Dendritic cell treated with granulocyte-macrophage colony-stimulating factor and Interleukin-4, amounts not matched to agents 40 ng/mL and 50 ng/mL, for 4 days (primary cell): ENCODE measurements at regions not wholly inside any gene's neighbourhood (a gene's known extent, or its start where the extent isn't known, plus 50 kb on each side); places are given as distances from the start of the nearest gene placed in this dataset.

Experiments used
- H3K27ac Mint-ChIP-seq: one replicate; pipeline ENCODE4 v1.8.0; 2022; ENCODE audit warnings: mild to moderate bottlenecking, mixed read lengths
- H3K27me3 Mint-ChIP-seq: one replicate; pipeline ENCODE4 v1.8.0; 2022; ENCODE audit warnings: mild to moderate bottlenecking, mixed read lengths
- H3K36me3 Mint-ChIP-seq: one replicate; pipeline ENCODE4 v1.8.0; 2022; ENCODE audit warnings: low read depth, mixed read lengths
- H3K4me1 Mint-ChIP-seq: one replicate; pipeline ENCODE4 v1.8.0; 2022; ENCODE audit warnings: low read depth, mixed read lengths
- H3K4me3 Mint-ChIP-seq: one replicate; pipeline ENCODE4 v1.8.0; 2022; ENCODE audit warnings: mild to moderate bottlenecking, moderate library complexity, mixed read lengths
- H3K9me3 Mint-ChIP-seq: one replicate; pipeline ENCODE4 v1.8.0; 2022; ENCODE audit warnings: mixed read lengths
- intact Hi-C: fragments of 100-400 bp; cut with micrococcal nuclease; formaldehyde crosslinking; loops from one replicate; pipeline ENCODE4 v1.15.0; 2022

DNA sequence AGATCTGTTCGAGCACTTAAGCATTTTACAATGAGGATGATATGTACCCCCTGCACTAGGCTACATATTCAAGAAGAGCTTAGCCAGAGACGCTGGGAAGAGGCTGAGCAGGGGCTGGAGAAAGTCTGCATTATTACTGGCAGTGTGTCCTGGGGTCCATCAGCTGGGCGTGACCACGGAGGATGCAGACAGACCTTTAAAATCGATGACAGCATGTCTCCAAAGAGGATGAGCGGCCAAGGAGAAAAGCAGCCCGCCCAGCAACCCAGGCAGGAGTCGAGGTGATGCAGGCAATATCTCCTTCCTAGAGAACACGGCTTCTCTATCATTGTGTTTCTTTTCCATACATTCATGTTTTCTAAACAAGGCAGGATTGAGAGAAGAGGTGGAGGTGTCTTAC is 300.7 kb downstream of the USP46 start:
- no peak overlapping the region for H3K4me3 Mint-ChIP-seq
- no peaks in the 10 kb centered on the region for H3K27me3 Mint-ChIP-seq
- H3K27ac Mint-ChIP-seq = no peak overlapping the region
- H3K9me3 Mint-ChIP-seq = no peaks in the 10 kb centered on the region
- no peaks in the 10 kb centered on the region for H3K4me1 Mint-ChIP-seq
- no peaks in the 10 kb centered on the region for H3K36me3 Mint-ChIP-seq
- intact Hi-C loops = no loop called here

GRCh38 chr4:52358883-52359321 is 300.2 kb downstream of the USP46 start:
- Mint-ChIP-seq H3K9me3 (no peaks in the 10 kb centered on the region), H3K27me3 (no peaks in the 10 kb centered on the region), H3K36me3 (no peaks in the 10 kb centered on the region), H3K27ac (no peak overlapping the region), H3K4me3 (no peak overlapping the region), H3K4me1 (no peaks in the 10 kb centered on the region)
- intact Hi-C loops = no loop called here

DNA sequence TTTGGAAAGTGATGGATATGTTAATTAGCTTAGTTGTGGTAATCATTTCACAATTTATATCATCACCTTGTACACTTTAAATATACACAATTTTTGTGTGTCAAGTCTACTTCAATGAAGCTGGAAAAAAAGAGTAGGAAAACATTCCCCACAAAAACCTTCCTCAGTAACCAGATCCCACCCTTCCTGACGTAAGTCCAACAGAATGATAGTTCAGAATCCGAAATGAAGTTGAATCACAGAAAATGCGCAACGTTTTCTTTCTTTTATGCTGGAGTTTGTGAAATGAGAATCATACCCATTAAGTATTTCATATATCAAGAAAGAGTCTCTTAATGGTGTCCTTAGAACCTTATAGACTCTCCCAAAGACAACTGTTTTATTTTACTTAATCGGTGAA is 292.9 kb downstream of the USP46 start:
- intact Hi-C loops = no loop called here
- Mint-ChIP-seq H3K27ac (no peak overlapping the region), H3K27me3 (no peaks in the 10 kb centered on the region), H3K36me3 (no peaks in the 10 kb centered on the region), H3K4me3 (no peak overlapping the region), H3K9me3 (no peaks in the 10 kb centered on the region), H3K4me1 (no peaks in the 10 kb centered on the region)

- H3K4me3 Mint-ChIP-seq = no peak overlapping the region
- no peaks in the 10 kb centered on the region for H3K27me3 Mint-ChIP-seq
- no peaks in the 10 kb centered on the region for H3K36me3 Mint-ChIP-seq
- no peaks in the 10 kb centered on the region for H3K4me1 Mint-ChIP-seq
- no peaks in the 10 kb centered on the region for H3K9me3 Mint-ChIP-seq
- intact Hi-C loops = no loop called here
- H3K27ac Mint-ChIP-seq = no peak overlapping the region
Observed at GRCh38 chr4:52366621-52367020, 292.5 kb downstream of the USP46 start.

DNA sequence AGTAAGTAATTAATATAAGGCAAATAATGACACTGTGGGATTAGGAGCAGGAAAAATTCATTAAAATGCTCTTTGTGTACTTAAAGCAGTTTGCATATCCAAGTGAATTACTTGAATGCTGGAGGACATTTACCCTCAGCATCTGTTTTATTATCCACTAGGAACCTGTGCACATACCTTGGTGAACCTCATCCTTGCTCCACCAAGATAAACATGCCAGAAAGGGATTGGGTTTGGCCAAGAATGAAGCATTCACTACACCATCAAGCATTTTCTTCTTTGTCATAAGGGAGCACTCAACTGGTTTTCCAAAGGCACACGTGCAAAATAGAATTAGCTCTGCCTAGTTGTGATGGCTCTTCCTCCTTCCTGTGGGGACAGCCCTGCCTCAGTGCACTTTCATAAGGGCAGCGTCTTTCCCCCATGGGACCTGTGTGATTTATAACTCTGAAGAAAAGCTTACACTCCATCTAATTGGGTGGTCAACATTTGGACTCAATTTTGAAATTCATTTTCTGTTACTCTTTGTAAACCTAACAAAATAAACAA is 291.7 kb downstream of the USP46 start:
- H3K9me3 Mint-ChIP-seq = no peaks in the 10 kb centered on the region
- no peaks in the 10 kb centered on the region for H3K4me1 Mint-ChIP-seq
- no peaks in the 10 kb centered on the region for H3K36me3 Mint-ChIP-seq
- intact Hi-C loops = no loop called here
- H3K27ac Mint-ChIP-seq = no peak overlapping the region
- no peaks in the 10 kb centered on the region for H3K27me3 Mint-ChIP-seq
- H3K4me3 Mint-ChIP-seq = no peak overlapping the region

- Mint-ChIP-seq H3K9me3 (no peaks in the 10 kb centered on the region), H3K4me1 (no peaks in the 10 kb centered on the region), H3K36me3 (no peaks in the 10 kb centered on the region), H3K27me3 (no peaks in the 10 kb centered on the region), H3K27ac (no peak overlapping the region), H3K4me3 (no peak overlapping the region)
- intact Hi-C loops = no loop called here
Observed at GRCh38 chr4:52368895-52369294, 290.2 kb downstream of the USP46 start.

DNA sequence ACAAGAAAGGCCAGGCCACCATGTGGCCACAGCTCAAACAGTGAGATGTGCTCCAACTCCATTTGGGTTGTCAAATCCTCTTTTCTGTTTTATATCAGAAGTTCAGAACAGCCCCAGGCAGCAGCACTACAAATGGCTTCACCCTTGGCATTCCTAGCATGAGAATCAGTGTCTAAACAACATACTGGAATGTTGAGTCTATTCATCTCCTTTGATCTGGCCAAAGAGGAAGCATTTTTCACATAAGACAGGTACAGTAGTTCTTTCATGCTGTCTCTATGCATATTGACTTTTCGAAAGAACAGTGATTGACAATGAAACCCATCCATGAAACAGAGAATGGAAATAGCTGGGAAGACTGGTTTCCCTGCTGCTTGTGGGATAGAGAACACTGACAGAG is 289.5 kb downstream of the USP46 start:
- no peaks in the 10 kb centered on the region for H3K36me3 Mint-ChIP-seq
- no peak overlapping the region for H3K27ac Mint-ChIP-seq
- no peaks in the 10 kb centered on the region for H3K9me3 Mint-ChIP-seq
- no peaks in the 10 kb centered on the region for H3K27me3 Mint-ChIP-seq
- intact Hi-C loops = no loop called here
- H3K4me1 Mint-ChIP-seq = no peaks in the 10 kb centered on the region
- H3K4me3 Mint-ChIP-seq = no peak overlapping the region

- H3K4me1 Mint-ChIP-seq = no peaks in the 10 kb centered on the region
- no peaks in the 10 kb centered on the region for H3K36me3 Mint-ChIP-seq
- intact Hi-C loops = no loop called here
- H3K27ac Mint-ChIP-seq = no peak overlapping the region
- no peaks in the 10 kb centered on the region for H3K27me3 Mint-ChIP-seq
- no peaks in the 10 kb centered on the region for H3K9me3 Mint-ChIP-seq
- no peak overlapping the region for H3K4me3 Mint-ChIP-seq
Observed at GRCh38 chr4:52370576-52370975, 288.5 kb downstream of the USP46 start.

DNA sequence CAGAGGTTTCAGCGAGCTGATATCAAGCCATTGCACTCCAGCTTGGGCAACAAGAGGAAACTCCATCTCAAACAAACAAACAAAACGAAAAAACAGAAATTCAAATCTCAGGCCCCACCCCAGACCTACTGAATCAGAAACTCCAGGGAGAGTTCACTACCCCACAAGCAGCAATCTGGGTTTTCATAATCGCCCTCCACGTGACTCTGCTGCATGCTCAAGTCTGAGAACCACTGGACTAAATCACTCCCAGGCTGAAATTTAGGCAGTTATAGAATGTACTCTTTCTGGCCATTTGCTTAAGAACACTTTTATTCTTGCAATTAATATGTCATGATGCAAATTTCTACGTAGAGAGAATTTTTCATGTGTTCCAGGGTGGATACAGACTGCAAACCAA is 287.3 kb downstream of the USP46 start:
- H3K9me3 Mint-ChIP-seq = no peaks in the 10 kb centered on the region
- intact Hi-C loops = no loop called here
- H3K4me3 Mint-ChIP-seq = no peak overlapping the region
- no peaks in the 10 kb centered on the region for H3K27me3 Mint-ChIP-seq
- no peak overlapping the region for H3K27ac Mint-ChIP-seq
- H3K36me3 Mint-ChIP-seq = no peaks in the 10 kb centered on the region
- H3K4me1 Mint-ChIP-seq = no peaks in the 10 kb centered on the region

DNA sequence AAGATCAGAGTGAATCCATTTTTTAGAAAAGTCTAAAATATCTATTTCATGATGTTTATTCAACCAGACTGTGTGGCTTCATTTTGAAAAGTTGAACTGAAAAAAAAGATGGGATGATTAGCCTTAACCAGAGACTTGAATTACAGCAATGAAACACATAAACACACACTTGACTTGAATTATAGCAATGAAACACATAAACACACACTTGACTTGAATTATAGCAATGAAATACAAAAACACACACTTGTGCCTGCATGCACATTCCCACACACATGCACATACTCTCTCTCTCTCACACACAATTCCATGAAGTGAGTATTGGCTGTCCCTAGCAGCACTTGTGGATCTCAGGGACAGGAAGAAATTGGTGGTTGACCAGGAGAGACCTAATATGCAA is 286.8 kb downstream of the USP46 start:
- no peak overlapping the region for H3K4me3 Mint-ChIP-seq
- H3K27me3 Mint-ChIP-seq = no peaks in the 10 kb centered on the region
- H3K9me3 Mint-ChIP-seq = no peaks in the 10 kb centered on the region
- H3K36me3 Mint-ChIP-seq = no peaks in the 10 kb centered on the region
- H3K4me1 Mint-ChIP-seq = no peaks in the 10 kb centered on the region
- no peak overlapping the region for H3K27ac Mint-ChIP-seq
- intact Hi-C loops = no loop called here

- H3K4me1 Mint-ChIP-seq = no peaks in the 10 kb centered on the region
- intact Hi-C loops = no loop called here
- H3K36me3 Mint-ChIP-seq = no peaks in the 10 kb centered on the region
- no peaks in the 10 kb centered on the region for H3K9me3 Mint-ChIP-seq
- H3K27ac Mint-ChIP-seq = no peak overlapping the region
- H3K27me3 Mint-ChIP-seq = no peaks in the 10 kb centered on the region
- H3K4me3 Mint-ChIP-seq = no peak overlapping the region
Observed at GRCh38 chr4:52372747-52373146, 286.4 kb downstream of the USP46 start.

DNA sequence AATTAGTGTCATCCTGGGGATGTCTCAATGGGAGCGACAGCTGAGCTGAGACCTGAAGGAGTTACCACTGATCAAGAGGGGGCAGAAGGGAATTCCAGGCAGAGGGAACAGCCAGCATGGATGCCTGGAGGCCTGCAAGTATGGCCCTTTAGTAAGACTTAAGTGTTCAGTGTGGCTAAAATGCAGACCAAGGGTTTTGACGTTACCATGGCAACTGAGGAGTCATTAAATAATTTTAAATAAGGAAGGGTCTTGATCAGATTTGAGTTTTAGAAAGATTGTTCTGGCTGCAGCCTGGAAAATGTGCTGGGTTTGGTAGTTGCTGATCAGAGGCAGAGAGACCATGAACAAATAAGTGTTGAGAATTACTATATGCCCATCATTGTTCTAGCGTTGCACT is 285.5 kb downstream of the USP46 start:
- Mint-ChIP-seq H3K4me1 (no peaks in the 10 kb centered on the region), H3K27ac (no peak overlapping the region), H3K27me3 (peaks cover 1% of the 10 kb centered on the region), H3K4me3 (no peak overlapping the region), H3K9me3 (no peaks in the 10 kb centered on the region), H3K36me3 (no peaks in the 10 kb centered on the region)
- intact Hi-C loops = no loop called here

DNA sequence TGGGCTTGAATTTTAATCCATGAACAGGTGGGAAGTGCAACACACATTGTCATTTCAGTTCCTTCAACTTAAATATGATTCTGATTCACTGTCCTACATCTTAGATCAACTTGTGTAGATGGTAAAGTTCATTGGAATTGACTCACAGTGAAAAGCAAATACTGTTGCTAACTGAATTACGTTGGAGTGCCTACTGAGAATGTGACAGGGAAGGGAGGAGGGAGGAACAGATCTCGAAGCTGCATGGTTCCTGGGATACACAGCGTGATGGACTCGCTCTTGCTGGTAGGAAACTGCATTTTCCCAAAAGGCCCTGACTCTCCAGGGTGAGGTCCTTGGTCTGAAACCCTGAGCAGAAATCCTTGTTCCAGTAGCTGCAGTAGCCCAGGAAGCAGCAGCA is 284.2 kb downstream of the USP46 start:
- H3K4me3 Mint-ChIP-seq = no peak overlapping the region
- intact Hi-C loops = no loop called here

DNA sequence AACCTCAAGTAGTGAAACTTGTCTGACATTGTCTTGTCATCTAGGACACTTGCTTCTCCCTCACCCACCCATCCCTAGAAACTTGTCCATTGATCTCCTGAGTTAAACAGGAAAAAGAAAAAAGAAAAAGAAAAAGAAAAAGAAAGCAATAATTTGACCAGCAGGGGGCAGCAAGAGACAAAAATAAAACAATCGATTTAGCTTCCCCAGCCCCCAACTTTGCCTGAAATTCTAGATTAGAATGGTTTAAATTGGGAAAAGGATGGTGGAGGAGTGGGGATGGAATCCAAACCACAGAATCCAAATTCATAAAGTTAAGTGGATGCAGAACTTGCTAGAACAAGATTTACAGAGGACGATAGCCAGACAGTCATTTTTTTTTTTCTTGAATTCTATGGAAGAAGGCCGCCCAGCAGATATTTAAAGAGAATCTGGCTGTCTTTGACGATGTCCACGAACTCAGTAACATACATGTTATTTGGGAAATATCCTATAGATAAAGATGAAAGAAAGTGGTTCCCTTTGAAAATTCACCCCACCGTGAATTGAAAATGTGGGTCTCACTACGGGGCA is 282.9 kb downstream of the USP46 start:
- Mint-ChIP-seq H3K36me3 (no peaks in the 10 kb centered on the region), H3K9me3 (no peaks in the 10 kb centered on the region), H3K4me3 (no peak overlapping the region), H3K27ac (no peak overlapping the region), H3K4me1 (no peaks in the 10 kb centered on the region), H3K27me3 (peaks cover 3% of the 10 kb centered on the region)
- intact Hi-C loops = loop anchor here (2.0 kb wide), 1 partner anchor 607 kb away; no protein-coding TSS in a partner anchor

More for the DNA sequence above, 284.2 kb downstream of the USP46 start:
- H3K36me3 Mint-ChIP-seq = no peaks in the 10 kb centered on the region
- peaks cover 1% of the 10 kb centered on the region for H3K27me3 Mint-ChIP-seq
- H3K27ac Mint-ChIP-seq = no peak overlapping the region
- no peaks in the 10 kb centered on the region for H3K4me1 Mint-ChIP-seq
- no peaks in the 10 kb centered on the region for H3K9me3 Mint-ChIP-seq

DNA sequence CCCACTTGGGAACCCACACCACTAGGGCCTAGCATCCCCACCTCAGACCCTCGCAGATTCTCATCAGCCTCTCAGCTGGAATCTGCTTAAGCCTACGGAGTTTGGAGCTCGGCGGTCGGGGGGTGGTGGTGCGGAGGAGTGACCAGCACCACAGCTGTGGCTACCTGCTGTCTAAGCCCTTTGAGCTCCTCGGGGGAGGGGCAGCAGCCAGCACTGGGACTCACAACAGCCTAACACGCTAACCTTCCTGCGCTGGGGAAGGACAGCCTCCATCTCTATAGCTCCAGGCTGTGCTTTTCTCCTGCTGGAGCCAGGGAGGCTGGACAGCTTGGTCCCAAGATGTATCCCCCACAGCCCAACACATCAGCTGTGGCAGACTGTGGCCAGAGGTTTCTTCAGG is 281.5 kb downstream of the USP46 start:
- Mint-ChIP-seq H3K27ac (no peak overlapping the region), H3K4me1 (no peaks in the 10 kb centered on the region), H3K4me3 (no peak overlapping the region), H3K9me3 (no peaks in the 10 kb centered on the region), H3K36me3 (no peaks in the 10 kb centered on the region), H3K27me3 (peaks cover 3% of the 10 kb centered on the region)
- intact Hi-C loops = loop anchor here (2.0 kb wide), 1 partner anchor 605 kb away; no protein-coding TSS in a partner anchor
